Neuronal stem cell (in vitro differentiated cells): ENCODE measurements at regions not wholly inside any gene's neighbourhood (a gene's known extent, or its start where the extent isn't known, plus 50 kb on each side); places are given as distances from the start of the nearest gene placed in this dataset.
"Not testable (repeated sequence)": the region's sequence is repeated elsewhere in the genome, so short reads cannot be mapped to it uniquely, and the experiment has no call there.

Source experiments
- DNase-seq: peaks from one replicate; pipeline ENCODE4 v3.0.0-alpha.2; 2013; ENCODE audit warnings: low spot score
- H2AFZ ChIP-seq: one replicate; pipeline ENCODE4 v1.6.1; 2013; ENCODE audit warnings: mild to moderate bottlenecking, low read length, inconsistent platforms
- H2AK5ac ChIP-seq: 2 replicates; pipeline ENCODE4 v1.6.1; 2013; ENCODE audit warnings: low read depth, mild to moderate bottlenecking, inconsistent platforms, low read length, moderate library complexity, mixed read lengths
- H2BK120ac ChIP-seq: 2 replicates; pipeline ENCODE4 v1.6.1; 2013; ENCODE audit warnings: low read depth, mild to moderate bottlenecking, inconsistent platforms, low read length, moderate library complexity, mixed read lengths
- H2BK12ac ChIP-seq: one replicate; pipeline ENCODE4 v1.6.1; 2013; ENCODE audit warnings: low read length, inconsistent platforms
- H2BK15ac ChIP-seq: 2 replicates; pipeline ENCODE4 v1.6.1; 2013; ENCODE audit warnings: mild to moderate bottlenecking, low read length, inconsistent platforms, mixed read lengths
- H2BK5ac ChIP-seq: one replicate; pipeline ENCODE4 v1.6.1; 2013; ENCODE audit warnings: inconsistent platforms, mild to moderate bottlenecking, low read length, moderate library complexity
- H3K14ac ChIP-seq: one replicate; pipeline ENCODE4 v1.6.1; 2013; ENCODE audit warnings: low read length, inconsistent platforms
- H3K18ac ChIP-seq: 2 replicates; pipeline ENCODE4 v1.6.1; 2013; ENCODE audit warnings: low read length, inconsistent platforms
- H3K23ac ChIP-seq: 2 replicates; pipeline ENCODE4 v1.6.1; 2013; ENCODE audit warnings: low read depth, mild to moderate bottlenecking, mixed read lengths, low read length, inconsistent platforms; ENCODE audit not compliant: poor library complexity
- H3K27ac ChIP-seq: replicated peaks from 3 replicates; pipeline ENCODE4 v1.5.1; 2013; ENCODE audit warnings: low read length, inconsistent platforms
- H3K27me3 ChIP-seq, 3 experiments: 2 replicates each; pipeline ENCODE4 v1.6.1; 2013; ENCODE audit warnings: low read length in 3 of 3, mild to moderate bottlenecking in 2 of 3, inconsistent platforms in 1 of 3, low read depth in 1 of 3, mixed read lengths in 1 of 3, moderate library complexity in 1 of 3; ENCODE audit not compliant: control insufficient read depth in 3 of 3, insufficient read depth in 3 of 3
- H3K36me3 ChIP-seq, 2 donors: replicated peaks in 1 of 2; 2 replicates each; pipeline ENCODE4 v1.6.1; 2013; ENCODE audit warnings: low read length in 2 of 2; ENCODE audit not compliant: control insufficient read depth in 2 of 2, insufficient read depth in 2 of 2
- H3K4ac ChIP-seq: 2 replicates; pipeline ENCODE4 v1.6.1; 2013; ENCODE audit warnings: inconsistent platforms, mild to moderate bottlenecking, low read length, moderate library complexity
- H3K4me1 ChIP-seq, 2 donors: 1 replicate in 1 of 2; 2 replicates in 1 of 2; pipeline ENCODE4 v1.6.1; 2013; ENCODE audit warnings: low read length in 2 of 2, low read depth in 1 of 2; ENCODE audit not compliant: control insufficient read depth in 2 of 2, insufficient read depth in 1 of 2
- H3K4me2 ChIP-seq: one replicate; pipeline ENCODE4 v1.6.1; 2013; ENCODE audit warnings: mild to moderate bottlenecking, low read length, inconsistent platforms; ENCODE audit not compliant: insufficient read depth, poor library complexity, severe bottlenecking
- H3K4me3 ChIP-seq, 2 donors: 2 replicates each; pipeline ENCODE4 v1.5.1; 2013; ENCODE audit warnings: low read length in 2 of 2, mild to moderate bottlenecking in 2 of 2, inconsistent platforms in 1 of 2, moderate library complexity in 1 of 2
- H3K79me1 ChIP-seq: one replicate; pipeline ENCODE4 v1.6.1; 2013; ENCODE audit warnings: low read depth, mild to moderate bottlenecking, inconsistent platforms, low read length, moderate library complexity
- H3K9ac ChIP-seq: one replicate; pipeline ENCODE4 v1.6.1; 2013; ENCODE audit warnings: mild to moderate bottlenecking, low read depth, low read length, inconsistent platforms; ENCODE audit not compliant: poor library complexity
- H3K9me3 ChIP-seq, 2 donors: replicated peaks in 1 of 2; 2 replicates each; pipeline versions ENCODE3 to v1.6.1; 2013; ENCODE audit warnings: low read length in 2 of 2, mild to moderate bottlenecking in 2 of 2, inconsistent platforms in 1 of 2, low read depth in 1 of 2, mixed read lengths in 1 of 2, moderate library complexity in 1 of 2; ENCODE audit not compliant: control insufficient read depth in 2 of 2, insufficient read depth in 1 of 2
- H4K8ac ChIP-seq: one replicate; pipeline ENCODE4 v1.6.1; 2013; ENCODE audit warnings: low read depth, mild to moderate bottlenecking, inconsistent platforms, low read length, moderate library complexity
- H4K91ac ChIP-seq: one replicate; pipeline ENCODE4 v1.6.1; 2013; ENCODE audit warnings: low read length, low read depth, mild to moderate bottlenecking, inconsistent platforms; ENCODE audit not compliant: poor library complexity
- WGBS, 2 donors: extraction: QIAGEN DNeasy Blood & Tissue Kit; methylation state at CpG; one replicate each; pipeline ENCODE4 v1.1.7; 2013; ENCODE audit warnings: missing lambda C conversion rate in 2 of 2, mixed read lengths in 1 of 2; ENCODE audit not compliant: insufficient read length in 2 of 2, insufficient replicate concordance in 1 of 2; ENCODE audit errors: extremely low coverage in 2 of 2; 5-methylcytosine and 5-hydroxymethylcytosine counted together

- not testable (repeated sequence) for H2BK120ac ChIP-seq, H3K79me1 ChIP-seq, H3K4me3 ChIP-seq, H3K14ac ChIP-seq, H4K91ac ChIP-seq, H3K4me2 ChIP-seq, H3K9ac ChIP-seq, H2BK12ac ChIP-seq, H3K18ac ChIP-seq, H3K4ac ChIP-seq, H3K36me3 ChIP-seq, H4K8ac ChIP-seq, DNase-seq, H2AFZ ChIP-seq, H3K9me3 ChIP-seq, H3K27me3 ChIP-seq, H2AK5ac ChIP-seq, H2BK5ac ChIP-seq, H3K27ac ChIP-seq, H3K4me1 ChIP-seq, H2BK15ac ChIP-seq, H3K23ac ChIP-seq
- WGBS, 2 donors = no CpG with 5 or more reads among the region's 2 CpGs
These were observed 274.2 kb downstream of the POTED start for GRCh38 chr21:13883641-13884395.

GRCh38 chr21:13877503-13877902 is 267.9 kb downstream of the POTED start:
- not testable (repeated sequence) for H3K14ac ChIP-seq, H2BK5ac ChIP-seq, H3K27me3 ChIP-seq, DNase-seq, H3K18ac ChIP-seq, H3K27ac ChIP-seq, H3K4ac ChIP-seq, H3K79me1 ChIP-seq, H3K36me3 ChIP-seq, H4K8ac ChIP-seq, H2BK15ac ChIP-seq, H2BK120ac ChIP-seq, H3K23ac ChIP-seq, H3K4me1 ChIP-seq, H4K91ac ChIP-seq, H3K9ac ChIP-seq, H2AFZ ChIP-seq, H3K4me3 ChIP-seq, H3K9me3 ChIP-seq, H3K4me2 ChIP-seq, H2AK5ac ChIP-seq, H2BK12ac ChIP-seq
- no CpG with 5 or more reads among the region's 4 CpGs for WGBS, 2 donors

- H4K91ac ChIP-seq, H3K23ac ChIP-seq, H3K4me1 ChIP-seq, H4K8ac ChIP-seq, H3K18ac ChIP-seq, H3K14ac ChIP-seq, H3K4me2 ChIP-seq, H3K27ac ChIP-seq, H2AK5ac ChIP-seq, H3K4me3 ChIP-seq, H3K9ac ChIP-seq, H2BK12ac ChIP-seq, H3K9me3 ChIP-seq, H3K79me1 ChIP-seq, H2BK120ac ChIP-seq, H3K4ac ChIP-seq, H2BK5ac ChIP-seq, H2BK15ac ChIP-seq, DNase-seq, H3K36me3 ChIP-seq, H2AFZ ChIP-seq, H3K27me3 ChIP-seq: not testable (repeated sequence)
These were observed 267.4 kb downstream of the POTED start for GRCh38 chr21:13876999-13877398.

- H3K23ac ChIP-seq, H3K27me3 ChIP-seq, H3K4me2 ChIP-seq, H3K36me3 ChIP-seq, H3K9ac ChIP-seq, H3K9me3 ChIP-seq, H3K79me1 ChIP-seq, H2BK15ac ChIP-seq, H3K4ac ChIP-seq, H2BK12ac ChIP-seq, DNase-seq, H3K4me1 ChIP-seq, H3K27ac ChIP-seq, H3K18ac ChIP-seq, H3K14ac ChIP-seq, H2BK120ac ChIP-seq, H2AFZ ChIP-seq, H2BK5ac ChIP-seq, H4K91ac ChIP-seq, H4K8ac ChIP-seq, H2AK5ac ChIP-seq, H3K4me3 ChIP-seq: not testable (repeated sequence)
- WGBS, 2 donors = no CpG with 5 or more reads among the region's 3 CpGs
These were observed 264.4 kb downstream of the POTED start for GRCh38 chr21:13874001-13874400.
